Liver (tissue), 8 donors: ENCODE measurements at regions not wholly inside any gene's neighbourhood (a gene's known extent, or its start where the extent isn't known, plus 50 kb on each side); places are given as distances from the start of the nearest gene placed in this dataset.

Source experiments
- DNase-seq: peaks from one replicate; pipeline ENCODE4 v3.0.0-alpha.2; 2017; ENCODE audit warnings: low spot score
- H3K27ac ChIP-seq, 2 donors: one replicate each; pipeline ENCODE4 v1.7.0; 2013; ENCODE audit warnings: inconsistent platforms in 2 of 2, low read length in 2 of 2, control low read depth in 1 of 2, low read depth in 1 of 2, mild to moderate bottlenecking in 1 of 2
- H3K27me3 ChIP-seq, 4 donors: one replicate each; pipeline versions ENCODE4 v1.6.1 to v1.7.0; 2013; ENCODE audit warnings: low read length in 3 of 4, inconsistent platforms in 1 of 4, mild to moderate bottlenecking in 1 of 4, moderate library complexity in 1 of 4; ENCODE audit not compliant: control insufficient read depth in 4 of 4, insufficient read depth in 4 of 4
- H3K36me3 ChIP-seq, 4 donors: one replicate each; pipeline versions ENCODE4 v1.6.1 to v1.7.0; 2013; ENCODE audit warnings: low read length in 3 of 4, mild to moderate bottlenecking in 3 of 4, low read depth in 1 of 4, moderate library complexity in 1 of 4; ENCODE audit not compliant: control insufficient read depth in 4 of 4, insufficient read depth in 3 of 4
- H3K4me1 ChIP-seq, 4 donors: one replicate each; pipeline versions ENCODE4 v1.6.1 to v1.7.0; 2013; ENCODE audit warnings: low read length in 3 of 4, mild to moderate bottlenecking in 3 of 4, moderate library complexity in 1 of 4; ENCODE audit not compliant: control insufficient read depth in 4 of 4, insufficient read depth in 4 of 4
- H3K4me3 ChIP-seq, 3 donors: one replicate each; pipeline versions ENCODE4 v1.6.1 to v1.7.0; 2013; ENCODE audit warnings: low read length in 3 of 3, control low read depth in 1 of 3, low read depth in 1 of 3, mild to moderate bottlenecking in 1 of 3
- H3K9ac ChIP-seq, 2 donors: one replicate each; pipeline ENCODE4 v1.7.0; 2013; ENCODE audit warnings: low read length in 2 of 2, mild to moderate bottlenecking in 2 of 2, moderate library complexity in 2 of 2, control low read depth in 1 of 2, low read depth in 1 of 2
- H3K9me3 ChIP-seq, 4 donors: one replicate each; pipeline versions ENCODE4 v1.6.1 to v1.7.0; 2013; ENCODE audit warnings: low read length in 3 of 4; ENCODE audit not compliant: control insufficient read depth in 4 of 4
- EGR1 ChIP-seq, 2 donors: IDR thresholded peaks; 2 replicates each; pipeline ENCODE4 v1.6.1; 2016 to 2018; ENCODE audit warnings: antibody characterized with exemption in 2 of 2, low read depth in 2 of 2
- FOXA1 ChIP-seq: IDR thresholded peaks from 2 replicates; pipeline ENCODE4 v1.6.1; 2016; ENCODE audit warnings: antibody characterized with exemption
- FOXA2 ChIP-seq: IDR thresholded peaks from 2 replicates; pipeline ENCODE4 v1.6.1; 2016; ENCODE audit warnings: antibody characterized with exemption
- GABPA ChIP-seq, 2 donors: IDR thresholded peaks in 1 of 2; conservative IDR thresholded peaks in 1 of 2; 2 replicates each; pipeline ENCODE4 v1.6.1; 2016; ENCODE audit warnings: antibody characterized with exemption in 2 of 2, mild to moderate bottlenecking in 1 of 2, moderate library complexity in 1 of 2
- HNF4A ChIP-seq, 2 donors: conservative IDR thresholded peaks; 2 replicates each; pipeline ENCODE4 v1.6.1; 2016; ENCODE audit warnings: antibody characterized with exemption in 2 of 2, mild to moderate bottlenecking in 2 of 2
- JUND ChIP-seq, 2 donors: IDR thresholded peaks; 2 replicates each; pipeline ENCODE4 v1.6.1; 2016; ENCODE audit warnings: antibody characterized with exemption in 2 of 2
- NR2F2 ChIP-seq: IDR thresholded peaks from 2 replicates; pipeline ENCODE4 v1.6.1; 2016; ENCODE audit warnings: antibody characterized with exemption
- RAD21 ChIP-seq, 2 donors: IDR thresholded peaks; 2 replicates each; pipeline ENCODE4 v1.6.1; 2016; ENCODE audit warnings: antibody characterized with exemption in 2 of 2, mild to moderate bottlenecking in 2 of 2
- REST ChIP-seq: IDR thresholded peaks from 2 replicates; pipeline ENCODE4 v1.6.1; 2016; ENCODE audit warnings: antibody characterized with exemption, mild to moderate bottlenecking
- RXRA ChIP-seq, 2 donors: IDR thresholded peaks; 2 replicates each; pipeline ENCODE4 v1.6.1; 2017 to 2018; ENCODE audit warnings: antibody characterized with exemption in 2 of 2, mild to moderate bottlenecking in 1 of 2
- SP1 ChIP-seq: IDR thresholded peaks from 2 replicates; pipeline ENCODE4 v1.6.1; 2018; ENCODE audit warnings: antibody characterized with exemption, mild to moderate bottlenecking
- YY1 ChIP-seq: IDR thresholded peaks from 2 replicates; pipeline ENCODE4 v1.6.1; 2016; ENCODE audit warnings: antibody characterized with exemption, mild to moderate bottlenecking
- WGBS: extraction: QIAGEN DNeasy Blood & Tissue Kit; methylation state at CpG from one replicate; pipeline ENCODE4 v1.1.7; 2013; 5-methylcytosine and 5-hydroxymethylcytosine counted together
- TF ChIP-seq, protein P1 (sequence below): fragments of 150-350 bp; IDR thresholded peaks from 2 replicates; pipeline ENCODE4 v1.5.1; 2017; ENCODE audit warnings: improper control_type of control experiment, low read depth, low read length; ENCODE audit not compliant: missing input control
- TF ChIP-seq, protein P2 (sequence below): IDR thresholded peaks from 2 replicates; pipeline ENCODE4 v1.6.1; 2016; ENCODE audit warnings: antibody characterized with exemption
- donor health status: healthy.
- donor health status: healthy.
- donor health status: healthy.
- donor health status: healthy.
- donor health status: healthy.

DNA sequence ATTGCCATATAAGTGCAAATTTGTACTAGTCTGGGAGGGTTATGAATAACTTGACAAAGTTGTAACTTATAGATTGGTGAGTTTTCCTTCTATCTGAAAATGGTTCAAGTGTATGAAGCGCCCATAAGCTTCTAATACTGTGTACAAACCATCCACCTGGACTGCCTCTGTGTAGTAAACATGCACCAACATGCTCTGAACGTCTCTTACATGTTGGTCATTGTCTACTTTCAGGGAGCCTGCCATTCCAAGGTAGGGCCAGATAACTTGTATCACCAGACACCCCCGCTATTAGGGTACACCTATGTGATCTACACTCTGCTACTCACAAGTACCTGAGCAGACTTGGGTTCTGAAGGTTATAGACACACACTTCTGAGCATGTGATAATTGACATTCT is 735.5 kb upstream of the API5 start:
- no peaks in the 10 kb centered on the region for H3K4me1 ChIP-seq
- H3K27ac ChIP-seq = no peak overlapping the region
- H3K27me3 ChIP-seq = no peaks in the 10 kb centered on the region
- no peak overlapping the region for H3K4me3 ChIP-seq
- TF ChIP-seq JUND (IDR thresholded peaks at IDR 0.05) (no peak), YY1 (no peak), NR2F2 (no peak), FOXA1 (no peak), EGR1 (IDR thresholded peaks at IDR 0.05; ENCODE audit: low read depth in 2 of 2) (no peak), FOXA2 (no peak), RXRA (IDR thresholded peaks at IDR 0.05) (no peak), GABPA (IDR thresholded peaks at IDR 0.05 in 1 of 2, conservative IDR thresholded peaks at IDR 0.05 in 1 of 2) (no peak), REST (no peak), SP1 (no peak), RAD21 (IDR thresholded peaks at IDR 0.05) (no peak), HNF4A (conservative IDR thresholded peaks at IDR 0.05) (no peak)
- TF ChIP-seq, protein P1, sequence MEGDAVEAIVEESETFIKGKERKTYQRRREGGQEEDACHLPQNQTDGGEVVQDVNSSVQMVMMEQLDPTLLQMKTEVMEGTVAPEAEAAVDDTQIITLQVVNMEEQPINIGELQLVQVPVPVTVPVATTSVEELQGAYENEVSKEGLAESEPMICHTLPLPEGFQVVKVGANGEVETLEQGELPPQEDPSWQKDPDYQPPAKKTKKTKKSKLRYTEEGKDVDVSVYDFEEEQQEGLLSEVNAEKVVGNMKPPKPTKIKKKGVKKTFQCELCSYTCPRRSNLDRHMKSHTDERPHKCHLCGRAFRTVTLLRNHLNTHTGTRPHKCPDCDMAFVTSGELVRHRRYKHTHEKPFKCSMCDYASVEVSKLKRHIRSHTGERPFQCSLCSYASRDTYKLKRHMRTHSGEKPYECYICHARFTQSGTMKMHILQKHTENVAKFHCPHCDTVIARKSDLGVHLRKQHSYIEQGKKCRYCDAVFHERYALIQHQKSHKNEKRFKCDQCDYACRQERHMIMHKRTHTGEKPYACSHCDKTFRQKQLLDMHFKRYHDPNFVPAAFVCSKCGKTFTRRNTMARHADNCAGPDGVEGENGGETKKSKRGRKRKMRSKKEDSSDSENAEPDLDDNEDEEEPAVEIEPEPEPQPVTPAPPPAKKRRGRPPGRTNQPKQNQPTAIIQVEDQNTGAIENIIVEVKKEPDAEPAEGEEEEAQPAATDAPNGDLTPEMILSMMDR = no peak
- TF ChIP-seq, protein P2, sequence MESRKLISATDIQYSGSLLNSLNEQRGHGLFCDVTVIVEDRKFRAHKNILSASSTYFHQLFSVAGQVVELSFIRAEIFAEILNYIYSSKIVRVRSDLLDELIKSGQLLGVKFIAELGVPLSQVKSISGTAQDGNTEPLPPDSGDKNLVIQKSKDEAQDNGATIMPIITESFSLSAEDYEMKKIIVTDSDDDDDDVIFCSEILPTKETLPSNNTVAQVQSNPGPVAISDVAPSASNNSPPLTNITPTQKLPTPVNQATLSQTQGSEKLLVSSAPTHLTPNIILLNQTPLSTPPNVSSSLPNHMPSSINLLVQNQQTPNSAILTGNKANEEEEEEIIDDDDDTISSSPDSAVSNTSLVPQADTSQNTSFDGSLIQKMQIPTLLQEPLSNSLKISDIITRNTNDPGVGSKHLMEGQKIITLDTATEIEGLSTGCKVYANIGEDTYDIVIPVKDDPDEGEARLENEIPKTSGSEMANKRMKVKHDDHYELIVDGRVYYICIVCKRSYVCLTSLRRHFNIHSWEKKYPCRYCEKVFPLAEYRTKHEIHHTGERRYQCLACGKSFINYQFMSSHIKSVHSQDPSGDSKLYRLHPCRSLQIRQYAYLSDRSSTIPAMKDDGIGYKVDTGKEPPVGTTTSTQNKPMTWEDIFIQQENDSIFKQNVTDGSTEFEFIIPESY = no peak
- H3K9ac ChIP-seq = no peak overlapping the region
- DNase-seq = no peak
- peaks cover 0 to 2% (median 0%) of the 10 kb centered on the region in 4 donors for H3K9me3 ChIP-seq
- H3K36me3 ChIP-seq = no peaks in the 10 kb centered on the region
- WGBS = 57% methylated on average over 3 of the region's 3 CpGs

- H3K27ac ChIP-seq = no peak overlapping the region
- no peak overlapping the region for H3K9ac ChIP-seq
- H3K27me3 ChIP-seq = no peaks in the 10 kb centered on the region
- no peak overlapping the region for H3K4me3 ChIP-seq
- WGBS = 43% methylated on average over 2 of the region's 2 CpGs
- no peaks in the 10 kb centered on the region for H3K4me1 ChIP-seq
- DNase-seq = no peak
- TF ChIP-seq REST = no peak
- no peak for TF ChIP-seq RAD21 (IDR thresholded peaks at IDR 0.05)
- no peak for TF ChIP-seq NR2F2
- no peak for TF ChIP-seq YY1
- H3K9me3 ChIP-seq = no peaks in the 10 kb centered on the region
- H3K36me3 ChIP-seq = no peaks in the 10 kb centered on the region
Observed at GRCh38 chr11:42589286-42589685, 722.5 kb upstream of the API5 start.
